MM.1S (cell line): ENCODE measurements at regions not wholly inside any gene's neighbourhood (a gene's known extent, or its start where the extent isn't known, plus 50 kb on each side); places are given as distances from the start of the nearest gene placed in this dataset.

Experiments used
- DNase-seq: peaks from one replicate; pipeline ENCODE4 v3.0.0-alpha.2; 2015
- H2AFZ ChIP-seq: fragments of 300-600 bp; sonication (generic); 2 replicates; pipeline ENCODE4 v1.6.0; 2016; ENCODE audit warnings: antibody characterized with exemption, low read length
- H3F3A ChIP-seq: fragments of 300-600 bp; sonication (generic); 2 replicates; pipeline ENCODE4 v1.6.1; 2016; ENCODE audit warnings: mild to moderate bottlenecking, antibody characterized with exemption, low read length, moderate library complexity, mixed read lengths; ENCODE audit not compliant: insufficient read depth
- H3K27ac ChIP-seq: fragments of 300-600 bp; sonication (generic); 2 replicates; pipeline ENCODE4 v1.5.1; 2016; ENCODE audit warnings: mild to moderate bottlenecking, low read length
- H3K27me3 ChIP-seq: fragments of 300-600 bp; sonication (generic); replicated peaks from 2 replicates; pipeline ENCODE4 v1.6.0; 2016; ENCODE audit warnings: low read length; ENCODE audit not compliant: insufficient read depth
- H3K36me3 ChIP-seq: fragments of 300-600 bp; sonication (generic); replicated peaks from 2 replicates; pipeline ENCODE4 v1.6.1; 2016; ENCODE audit warnings: mild to moderate bottlenecking, low read length, mixed read lengths; ENCODE audit not compliant: insufficient read depth
- H3K4me1 ChIP-seq: fragments of 300-600 bp; sonication (generic); 2 replicates; pipeline ENCODE4 v1.6.1; 2016; ENCODE audit warnings: low read length, mixed read lengths
- H3K4me2 ChIP-seq: fragments of 300-600 bp; sonication (generic); 2 replicates; pipeline ENCODE4 v1.6.0; 2016; ENCODE audit warnings: low read depth, low read length
- H3K4me3 ChIP-seq: fragments of 300-600 bp; sonication (generic); 2 replicates; pipeline ENCODE4 v1.5.1; 2016; ENCODE audit warnings: low read length, mixed read lengths
- H3K79me2 ChIP-seq: fragments of 300-600 bp; sonication (generic); 2 replicates; pipeline ENCODE4 v1.6.1; 2016; ENCODE audit warnings: mixed run types, low read length, mixed read lengths
- H3K9ac ChIP-seq: fragments of 300-600 bp; sonication (generic); 2 replicates; pipeline ENCODE4 v1.6.1; 2016; ENCODE audit warnings: low read length, mixed read lengths
- H3K9me2 ChIP-seq: fragments of 300-600 bp; sonication (generic); replicated peaks from 2 replicates; pipeline ENCODE4 v1.6.1; 2016; ENCODE audit warnings: mild to moderate bottlenecking, low read length, mixed read lengths; ENCODE audit not compliant: insufficient read depth
- H3K9me3 ChIP-seq: fragments of 300-600 bp; sonication (generic); replicated peaks from 2 replicates; pipeline ENCODE4 v1.6.1; 2016; ENCODE audit warnings: mild to moderate bottlenecking, low read length, mixed read lengths; ENCODE audit not compliant: insufficient read depth
- H4K20me1 ChIP-seq: fragments of 300-600 bp; sonication (generic); 2 replicates; pipeline ENCODE4 v1.6.1; 2016; ENCODE audit warnings: mild to moderate bottlenecking, low read length, moderate library complexity, mixed read lengths; ENCODE audit not compliant: insufficient read depth
- EZH2 ChIP-seq: fragments of 300-600 bp; sonication (generic); optimal IDR thresholded peaks from 2 replicates; pipeline ENCODE3; 2017; ENCODE audit warnings: low read depth, mild to moderate bottlenecking, antibody characterized with exemption, low read length, mixed read lengths
- EZH2phosphoT487 ChIP-seq: fragments of 300-600 bp; sonication (generic); IDR thresholded peaks from 2 replicates; pipeline ENCODE4 v1.6.1; 2018; ENCODE audit warnings: antibody characterized with exemption, low read length
- TF ChIP-seq, protein P1 (sequence below): fragments of 300-600 bp; sonication (generic); IDR thresholded peaks from 2 replicates; pipeline ENCODE4 v1.5.1; 2016; ENCODE audit warnings: antibody characterized with exemption, low read length, mixed read lengths

DNA sequence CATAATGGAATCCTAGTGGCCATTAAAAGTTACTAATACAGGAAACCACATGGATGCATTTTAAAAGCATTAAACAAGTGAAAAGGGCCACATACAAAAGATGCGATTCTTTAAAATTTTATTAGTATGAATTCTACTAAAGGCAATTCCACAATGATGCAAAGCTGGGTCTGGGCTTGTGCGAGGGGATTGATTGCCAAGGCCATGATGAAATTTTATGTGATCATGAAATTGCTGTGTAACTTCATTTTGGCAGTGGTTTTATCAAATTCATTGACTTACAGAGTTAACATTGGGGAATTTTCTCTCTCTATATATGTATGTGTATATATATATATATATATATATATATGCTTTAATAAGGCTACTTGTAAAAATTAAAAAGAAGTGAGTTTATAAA is 1142.5 kb upstream of the IGFBP7 start:
- no peaks in the 10 kb centered on the region for H3K79me2 ChIP-seq
- no peaks in the 10 kb centered on the region for H4K20me1 ChIP-seq
- no peak overlapping the region for H3K4me2 ChIP-seq
- no peaks in the 10 kb centered on the region for H3K4me1 ChIP-seq
- H3K9me3 ChIP-seq: no peaks in the 10 kb centered on the region
- H3K4me3 ChIP-seq: no peak overlapping the region
- no peaks in the 10 kb centered on the region for H3F3A ChIP-seq
- H3K27me3 ChIP-seq: no peaks in the 10 kb centered on the region
- no peaks in the 10 kb centered on the region for H3K9me2 ChIP-seq
- DNase-seq: no peak
- H3K36me3 ChIP-seq: no peaks in the 10 kb centered on the region
- TF ChIP-seq EZH2phosphoT487: no peak
- TF ChIP-seq EZH2: no peak
- TF ChIP-seq, protein P1, sequence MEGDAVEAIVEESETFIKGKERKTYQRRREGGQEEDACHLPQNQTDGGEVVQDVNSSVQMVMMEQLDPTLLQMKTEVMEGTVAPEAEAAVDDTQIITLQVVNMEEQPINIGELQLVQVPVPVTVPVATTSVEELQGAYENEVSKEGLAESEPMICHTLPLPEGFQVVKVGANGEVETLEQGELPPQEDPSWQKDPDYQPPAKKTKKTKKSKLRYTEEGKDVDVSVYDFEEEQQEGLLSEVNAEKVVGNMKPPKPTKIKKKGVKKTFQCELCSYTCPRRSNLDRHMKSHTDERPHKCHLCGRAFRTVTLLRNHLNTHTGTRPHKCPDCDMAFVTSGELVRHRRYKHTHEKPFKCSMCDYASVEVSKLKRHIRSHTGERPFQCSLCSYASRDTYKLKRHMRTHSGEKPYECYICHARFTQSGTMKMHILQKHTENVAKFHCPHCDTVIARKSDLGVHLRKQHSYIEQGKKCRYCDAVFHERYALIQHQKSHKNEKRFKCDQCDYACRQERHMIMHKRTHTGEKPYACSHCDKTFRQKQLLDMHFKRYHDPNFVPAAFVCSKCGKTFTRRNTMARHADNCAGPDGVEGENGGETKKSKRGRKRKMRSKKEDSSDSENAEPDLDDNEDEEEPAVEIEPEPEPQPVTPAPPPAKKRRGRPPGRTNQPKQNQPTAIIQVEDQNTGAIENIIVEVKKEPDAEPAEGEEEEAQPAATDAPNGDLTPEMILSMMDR: no peak
- H3K27ac ChIP-seq: no peak overlapping the region
- H3K9ac ChIP-seq: no peak overlapping the region
- no peak overlapping the region for H2AFZ ChIP-seq

DNA sequence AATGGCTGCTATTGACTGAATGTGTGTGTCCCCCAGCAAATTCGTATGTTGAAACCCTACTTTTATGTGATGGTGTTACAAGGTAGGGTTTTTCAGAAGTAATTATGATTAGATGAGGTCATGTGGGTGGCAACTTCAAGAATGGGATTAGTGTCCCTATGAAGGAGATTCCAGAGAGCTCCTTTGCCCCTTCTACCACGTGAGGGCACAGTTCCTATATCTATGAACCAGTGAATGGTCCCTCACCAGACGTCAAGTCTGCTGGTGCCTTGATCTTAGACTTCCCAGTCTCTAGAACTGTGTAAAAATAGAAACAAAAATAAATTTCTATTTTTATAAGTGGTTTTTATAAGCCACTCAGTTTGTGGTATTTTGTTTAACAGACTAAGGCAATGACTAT is 1137.6 kb upstream of the IGFBP7 start:
- Histone ChIP-seq H3K9me3 (no peaks in the 10 kb centered on the region), H3K79me2 (no peaks in the 10 kb centered on the region), H3K4me1 (no peaks in the 10 kb centered on the region), H3K9ac (no peak overlapping the region), H3F3A (no peaks in the 10 kb centered on the region), H3K27me3 (no peaks in the 10 kb centered on the region), H4K20me1 (no peaks in the 10 kb centered on the region), H3K9me2 (no peaks in the 10 kb centered on the region), H3K4me2 (no peak overlapping the region), H3K4me3 (no peak overlapping the region), H3K27ac (no peak overlapping the region), H3K36me3 (no peaks in the 10 kb centered on the region), H2AFZ (no peak overlapping the region)
- peak; percentile 36 for DNase-seq
- TF ChIP-seq EZH2 (no peak), EZH2phosphoT487 (no peak)
- TF ChIP-seq, protein P1: peak; percentile 34

DNA sequence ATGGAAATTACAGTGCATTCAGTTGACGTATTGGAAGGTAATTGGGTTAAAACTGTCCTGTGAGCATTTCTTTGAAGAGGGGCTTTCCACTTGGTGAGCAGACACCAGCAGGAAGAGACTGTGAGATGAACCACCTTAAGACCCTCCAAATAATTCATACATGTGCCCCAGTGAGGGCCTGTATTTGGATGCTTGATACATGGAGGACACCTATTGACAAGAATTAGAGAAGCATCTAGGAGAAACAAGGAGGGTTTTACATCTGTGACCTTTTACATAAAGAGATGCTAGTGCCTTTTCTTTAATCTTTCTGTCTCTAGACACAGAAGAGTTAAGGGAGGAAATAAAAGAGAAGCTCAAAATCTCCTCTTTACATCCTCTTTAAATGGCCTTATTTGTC is 1115.3 kb upstream of the IGFBP7 start:
- TF ChIP-seq EZH2 (no peak), EZH2phosphoT487 (no peak)
- TF ChIP-seq, protein P1: no peak
- Histone ChIP-seq H3K36me3 (no peaks in the 10 kb centered on the region), H3K4me2 (no peak overlapping the region), H3K27ac (no peak overlapping the region), H3K9me3 (no peaks in the 10 kb centered on the region), H3F3A (no peaks in the 10 kb centered on the region), H3K9ac (no peak overlapping the region), H3K9me2 (no peaks in the 10 kb centered on the region), H3K4me1 (no peaks in the 10 kb centered on the region), H3K27me3 (no peaks in the 10 kb centered on the region), H3K4me3 (no peak overlapping the region), H3K79me2 (no peaks in the 10 kb centered on the region), H4K20me1 (no peaks in the 10 kb centered on the region), H2AFZ (no peak overlapping the region)
- DNase-seq: no peak
